GM23338 (cell line): ENCODE measurements at regions not wholly inside any gene's neighbourhood (a gene's known extent, or its start where the extent isn't known, plus 50 kb on each side); places are given as distances from the start of the nearest gene placed in this dataset.

Experiments used
- ATAC-seq: fragments of 200-7000 bp; cut with Tn5 transposase; 3 replicates; pipeline ENCODE4 v1.9.1; 2020
- DNase-seq: peaks from one replicate; pipeline ENCODE4 v3.0.0-alpha.2; 2015; ENCODE audit warnings: low spot score
- H2AFZ ChIP-seq: fragments of 200-600 bp; sonication (generic); 2 replicates; pipeline ENCODE4 v1.8.0; 2016; ENCODE audit warnings: antibody characterized with exemption, mild to moderate bottlenecking, moderate library complexity
- H3F3A ChIP-seq: fragments of 200-600 bp; sonication (generic); replicated peaks from 2 replicates; pipeline ENCODE4 v1.8.0; 2017; ENCODE audit warnings: antibody characterized with exemption, mixed run types, low read depth
- H3K27ac ChIP-seq: fragments of 200-600 bp; sonication (generic); 2 replicates; pipeline ENCODE4 v1.6.1; 2016; ENCODE audit warnings: low read depth
- H3K27me3 ChIP-seq: fragments of 200-600 bp; sonication (generic); 2 replicates; pipeline ENCODE4 v1.8.0; 2016; ENCODE audit warnings: mild to moderate bottlenecking, mixed run types, moderate library complexity; ENCODE audit not compliant: insufficient read depth
- H3K36me3 ChIP-seq: fragments of 200-600 bp; sonication (generic); 2 replicates; pipeline ENCODE4 v1.8.0; 2016; ENCODE audit warnings: mild to moderate bottlenecking; ENCODE audit not compliant: insufficient read depth
- H3K4me1 ChIP-seq: fragments of 200-600 bp; sonication (generic); 2 replicates; pipeline ENCODE4 v1.8.0; 2016; ENCODE audit warnings: mild to moderate bottlenecking, moderate library complexity; ENCODE audit not compliant: insufficient read depth
- H3K4me2 ChIP-seq: fragments of 200-600 bp; sonication (generic); 2 replicates; pipeline ENCODE4 v1.7.1; 2017; ENCODE audit warnings: mixed run types
- H3K4me3 ChIP-seq: fragments of 200-600 bp; sonication (generic); 2 replicates; pipeline ENCODE4 v1.6.1; 2016; ENCODE audit warnings: mixed run types
- H3K79me2 ChIP-seq: fragments of 200-600 bp; sonication (generic); replicated peaks from 2 replicates; pipeline ENCODE4 v1.8.0; 2017; ENCODE audit warnings: mild to moderate bottlenecking; ENCODE audit not compliant: insufficient read depth
- H3K9me2 ChIP-seq: fragments of 200-600 bp; sonication (generic); 2 replicates; pipeline ENCODE4 v1.8.0; 2017; ENCODE audit not compliant: insufficient read depth
- H4K20me1 ChIP-seq: fragments of 200-600 bp; sonication (generic); replicated peaks from 2 replicates; pipeline ENCODE4 v1.8.0; 2017; ENCODE audit warnings: mild to moderate bottlenecking; ENCODE audit not compliant: insufficient read depth
- H3K27ac Mint-ChIP-seq: 2 replicates; pipeline ENCODE4 v1.8.0; 2020; ENCODE audit warnings: inconsistent platforms, mild to moderate bottlenecking, moderate library complexity, mixed read lengths
- H3K27me3 Mint-ChIP-seq: 3 replicates; pipeline ENCODE4 v1.8.0; 2022; ENCODE audit warnings: low read depth, mild to moderate bottlenecking, moderate library complexity, mixed read lengths, inconsistent platforms; ENCODE audit not compliant: insufficient read depth, poor library complexity
- H3K36me3 Mint-ChIP-seq: 3 replicates; pipeline ENCODE4 v1.8.0; 2021; ENCODE audit warnings: low read depth, mild to moderate bottlenecking, inconsistent platforms, moderate library complexity, mixed read lengths
- H3K4me1 Mint-ChIP-seq: 3 replicates; pipeline ENCODE4 v1.8.0; 2020; ENCODE audit warnings: mild to moderate bottlenecking, inconsistent platforms, mixed read lengths
- H3K4me3 Mint-ChIP-seq: 3 replicates; pipeline ENCODE4 v1.8.0; 2021; ENCODE audit warnings: moderate library complexity, mild to moderate bottlenecking, inconsistent platforms, mixed read lengths
- H3K9me3 Mint-ChIP-seq: 3 replicates; pipeline ENCODE4 v1.8.0; 2020; ENCODE audit warnings: moderate library complexity, mild to moderate bottlenecking, inconsistent platforms, mixed read lengths
- CREB1 ChIP-seq: fragments of 250-450 bp; sonication (Bioruptor Pico); IDR thresholded peaks from 2 replicates; pipeline ENCODE4 v1.5.0; 2020; ENCODE audit warnings: low read depth, mild to moderate bottlenecking, moderate library complexity
- CTCF ChIP-seq, 2 experiments: fragments of 200-600 bp in 1 of 2; sonication (generic) in 1 of 2; conservative IDR thresholded peaks; 2 replicates each; pipeline versions ENCODE4 v1.5.1 to v1.6.1; 2016 to 2017; ENCODE audit warnings: antibody characterized with exemption in 2 of 2, low read depth in 2 of 2, mild to moderate bottlenecking in 2 of 2, moderate library complexity in 1 of 2
- ETS1 ChIP-seq: IDR thresholded peaks from 2 replicates; pipeline ENCODE4 v1.6.1; 2016; ENCODE audit warnings: antibody characterized with exemption
- EZH2 ChIP-seq: fragments of 200-600 bp; sonication (generic); IDR thresholded peaks from one replicate; pipeline ENCODE4 v1.8.0; 2017; ENCODE audit warnings: antibody characterized with exemption, mild to moderate bottlenecking, low read depth; ENCODE audit not compliant: unreplicated experiment
- EZH2phosphoT487 ChIP-seq: fragments of 200-600 bp; sonication (generic); IDR thresholded peaks from one replicate; pipeline ENCODE4 v1.8.1; 2018; ENCODE audit warnings: antibody characterized with exemption; ENCODE audit not compliant: unreplicated experiment
- JUNB ChIP-seq: IDR thresholded peaks from one replicate; pipeline ENCODE4 v1.6.1; 2016; ENCODE audit warnings: antibody characterized with exemption; ENCODE audit not compliant: unreplicated experiment
- NANOG ChIP-seq: IDR thresholded peaks from 2 replicates; pipeline ENCODE4 v1.6.1; 2016; ENCODE audit warnings: antibody characterized with exemption, borderline replicate concordance
- POLR2AphosphoS5 ChIP-seq: IDR thresholded peaks from 2 replicates; pipeline ENCODE4 v1.6.1; 2016; ENCODE audit warnings: antibody characterized with exemption, low read depth
- REST ChIP-seq: IDR thresholded peaks from one replicate; pipeline ENCODE4 v1.6.1; 2018; ENCODE audit warnings: antibody characterized with exemption; ENCODE audit not compliant: unreplicated experiment
- STAT1 ChIP-seq: IDR thresholded peaks from one replicate; pipeline ENCODE4 v1.6.1; 2016; ENCODE audit warnings: antibody characterized with exemption; ENCODE audit not compliant: unreplicated experiment
- ZNF114 ChIP-seq: fragments of 250-450 bp; sonication (Bioruptor Pico); IDR thresholded peaks from 2 replicates; pipeline ENCODE4 v1.5.0; 2020; ENCODE audit warnings: mild to moderate bottlenecking, moderate library complexity
- ZNF331 ChIP-seq: fragments of 250-450 bp; sonication (Bioruptor Pico); IDR thresholded peaks from 2 replicates; pipeline ENCODE4 v1.5.0; 2020; ENCODE audit warnings: low read depth, mild to moderate bottlenecking, moderate library complexity
- ZNF462 ChIP-seq: fragments of 250-450 bp; sonication (Bioruptor Pico); IDR thresholded peaks from 2 replicates; pipeline ENCODE4 v1.5.0; 2020; ENCODE audit warnings: mild to moderate bottlenecking, moderate library complexity

- H3K9me2 ChIP-seq = no peaks in the 10 kb centered on the region
- H3K4me2 ChIP-seq = no peak overlapping the region
- no peaks in the 10 kb centered on the region for H4K20me1 ChIP-seq
- H3K79me2 ChIP-seq = no peaks in the 10 kb centered on the region
- Mint-ChIP-seq H3K36me3 (peaks cover 11% of the 10 kb centered on the region; the same call in 2 of the 3 replicates), H3K9me3 (peaks cover 13% of the 10 kb centered on the region; the same call in 2 of the 3 replicates), H3K4me3 (no peak overlapping the region), H3K27me3 (peaks cover 3% of the 10 kb centered on the region), H3K27ac (no peak overlapping the region), H3K4me1 (no peaks in the 10 kb centered on the region)
- H3K36me3 ChIP-seq = no peaks in the 10 kb centered on the region
- ATAC-seq = no peak
- no peak overlapping the region for H3K27ac ChIP-seq
- H3K27me3 ChIP-seq = no peaks in the 10 kb centered on the region
- no peak overlapping the region for H2AFZ ChIP-seq
- DNase-seq = no peak
- H3K4me1 ChIP-seq = no peaks in the 10 kb centered on the region
- H3K4me3 ChIP-seq = no peak overlapping the region
- no peaks in the 10 kb centered on the region for H3F3A ChIP-seq
- TF ChIP-seq EZH2phosphoT487 = no peak
- TF ChIP-seq ETS1 = no peak
- TF ChIP-seq STAT1 = no peak
- no peak for TF ChIP-seq REST
- TF ChIP-seq CREB1 (CRISPR knock-in tag) = no peak
- TF ChIP-seq ZNF462 = no peak
- no peak for TF ChIP-seq ZNF331 (CRISPR knock-in tag)
- no peak for TF ChIP-seq JUNB
- TF ChIP-seq NANOG = no peak
- TF ChIP-seq ZNF114 (CRISPR knock-in tag) = no peak
- no peak for TF ChIP-seq EZH2
- no peak for TF ChIP-seq POLR2AphosphoS5
- no peak for TF ChIP-seq CTCF (conservative IDR thresholded peaks at IDR 0.05; ENCODE audit: low read depth in 2 of 2)
Observed at GRCh38 chr2:193199322-193199721, 1004.6 kb upstream of the TMEFF2 start.
